Epithelial cell of proximal tubule (primary cell): ENCODE measurements at regions not wholly inside any gene's neighbourhood (a gene's known extent, or its start where the extent isn't known, plus 50 kb on each side); places are given as distances from the start of the nearest gene placed in this dataset.

ENCODE experiments used
- DNase-seq: peaks from one replicate; pipeline ENCODE4 v3.0.0-alpha.2; 2011; ENCODE audit warnings: low read depth
- H3K4me3 ChIP-seq: 2 replicates; pipeline ENCODE4 v1.5.1; 2011; ENCODE audit warnings: low read depth, mild to moderate bottlenecking, low read length
- TF ChIP-seq, protein P1 (sequence below): conservative IDR thresholded peaks from 2 replicates; pipeline ENCODE4 v1.5.1; 2012; ENCODE audit warnings: low read depth, mild to moderate bottlenecking, low read length

- DNase-seq: no peak
- TF ChIP-seq, protein P1, sequence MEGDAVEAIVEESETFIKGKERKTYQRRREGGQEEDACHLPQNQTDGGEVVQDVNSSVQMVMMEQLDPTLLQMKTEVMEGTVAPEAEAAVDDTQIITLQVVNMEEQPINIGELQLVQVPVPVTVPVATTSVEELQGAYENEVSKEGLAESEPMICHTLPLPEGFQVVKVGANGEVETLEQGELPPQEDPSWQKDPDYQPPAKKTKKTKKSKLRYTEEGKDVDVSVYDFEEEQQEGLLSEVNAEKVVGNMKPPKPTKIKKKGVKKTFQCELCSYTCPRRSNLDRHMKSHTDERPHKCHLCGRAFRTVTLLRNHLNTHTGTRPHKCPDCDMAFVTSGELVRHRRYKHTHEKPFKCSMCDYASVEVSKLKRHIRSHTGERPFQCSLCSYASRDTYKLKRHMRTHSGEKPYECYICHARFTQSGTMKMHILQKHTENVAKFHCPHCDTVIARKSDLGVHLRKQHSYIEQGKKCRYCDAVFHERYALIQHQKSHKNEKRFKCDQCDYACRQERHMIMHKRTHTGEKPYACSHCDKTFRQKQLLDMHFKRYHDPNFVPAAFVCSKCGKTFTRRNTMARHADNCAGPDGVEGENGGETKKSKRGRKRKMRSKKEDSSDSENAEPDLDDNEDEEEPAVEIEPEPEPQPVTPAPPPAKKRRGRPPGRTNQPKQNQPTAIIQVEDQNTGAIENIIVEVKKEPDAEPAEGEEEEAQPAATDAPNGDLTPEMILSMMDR: no peak
- no peak overlapping the region for H3K4me3 ChIP-seq
Observed at GRCh38 chr14:25666877-25667276, 616.9 kb upstream of the STXBP6 start.

DNA sequence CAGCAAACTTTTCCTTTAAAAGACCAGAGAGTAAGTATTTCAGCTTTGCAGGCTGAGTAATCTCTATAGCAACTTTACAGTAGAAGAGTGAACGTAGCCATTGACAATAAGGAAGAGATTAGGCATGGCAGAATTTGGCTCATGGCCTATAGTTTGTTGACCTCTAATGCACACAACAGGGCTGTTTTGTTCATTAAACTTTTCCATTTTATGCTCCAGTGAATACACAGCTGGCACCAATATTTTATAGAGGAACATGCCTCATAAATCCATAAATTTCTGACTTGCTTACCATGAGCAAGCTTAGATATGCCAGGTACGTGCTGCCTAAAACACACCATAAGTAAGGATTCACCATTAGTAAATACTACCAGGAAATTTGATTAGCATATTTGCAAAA, 609.0 kb upstream of the STXBP6 start:
- no peak for DNase-seq
- TF ChIP-seq, protein P1: no peak
- H3K4me3 ChIP-seq: no peak overlapping the region

- no peak overlapping the region for H3K4me3 ChIP-seq
- DNase-seq: no peak
- TF ChIP-seq, protein P1: no peak
Observed at GRCh38 chr14:25630447-25630846, 580.5 kb upstream of the STXBP6 start.

- H3K4me3 ChIP-seq: no peak overlapping the region
- TF ChIP-seq, protein P1: no peak
- DNase-seq: no peak
Observed at GRCh38 chr14:25628978-25629377, 579.0 kb upstream of the STXBP6 start.

DNA sequence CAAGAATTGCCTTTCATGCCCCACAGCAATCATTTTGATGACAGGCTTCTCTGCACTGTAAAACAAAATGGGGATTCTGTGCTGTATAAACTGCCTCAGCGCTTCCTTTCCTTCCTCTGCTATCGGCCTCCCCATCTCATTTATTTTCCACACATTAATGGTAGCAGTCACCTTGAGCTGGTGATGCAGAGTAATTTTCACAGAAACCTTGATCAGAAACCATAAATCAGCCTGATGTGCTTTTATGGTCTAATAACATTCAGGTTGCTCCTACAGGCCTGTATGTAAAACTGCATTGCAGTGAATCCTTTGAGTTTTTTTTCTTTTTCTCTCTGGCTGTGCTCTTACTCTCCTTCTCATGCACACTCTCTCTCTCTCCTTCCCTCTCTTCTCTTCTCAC, 578.4 kb upstream of the STXBP6 start:
- TF ChIP-seq, protein P1: no peak
- no peak for DNase-seq

DNA sequence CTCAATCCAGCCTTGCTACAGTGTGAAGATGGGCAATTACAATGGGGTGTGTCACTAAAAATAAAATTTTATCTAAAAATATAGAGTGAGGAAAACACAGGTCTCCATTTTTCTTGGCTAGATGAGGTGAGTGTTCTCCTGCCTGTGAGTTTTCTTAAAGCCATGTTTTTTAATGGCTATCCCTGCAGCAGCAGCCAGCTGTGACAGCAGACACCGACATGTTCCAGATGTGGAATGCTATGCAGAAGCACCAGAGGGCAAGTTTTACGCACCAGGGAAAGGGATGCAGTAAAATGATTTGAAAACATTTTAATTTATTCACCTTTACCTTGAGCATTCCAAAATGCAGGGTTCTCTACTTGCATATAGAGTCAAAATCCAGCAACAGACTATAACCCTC, 577.0 kb upstream of the STXBP6 start:
- no peak overlapping the region for H3K4me3 ChIP-seq
- TF ChIP-seq, protein P1: no peak
- no peak for DNase-seq

More for the DNA sequence above, 578.4 kb upstream of the STXBP6 start:
- no peak overlapping the region for H3K4me3 ChIP-seq

- DNase-seq: no peak
- TF ChIP-seq, protein P1: no peak
- no peak overlapping the region for H3K4me3 ChIP-seq
Observed at GRCh38 chr14:25622763-25623162, 572.8 kb upstream of the STXBP6 start.
